Activated CD8-positive, alpha-beta memory T cell treated with anti-CD3 and anti-CD28 coated beads, Interleukin-2, amount 50 U/mL, for 48 hours (primary cell): ENCODE measurements at regions not wholly inside any gene's neighbourhood (a gene's known extent, or its start where the extent isn't known, plus 50 kb on each side); places are given as distances from the start of the nearest gene placed in this dataset.
"Not testable (repeated sequence)": the region's sequence is repeated elsewhere in the genome, so short reads cannot be mapped to it uniquely, and the experiment has no call there.

Experiments used
- DNase-seq: peaks from one replicate; pipeline ENCODE4 v3.0.0-alpha.2; 2020

- no peak for DNase-seq
Observed at GRCh38 chr11:116400081-116400480, 372.7 kb downstream of the BUD13 start.

- no peak for DNase-seq
Observed at GRCh38 chr11:116397602-116398084, 375.1 kb downstream of the BUD13 start.

GRCh38 chr11:116396331-116396730, 376.5 kb downstream of the BUD13 start:
- no peak for DNase-seq

- no peak for DNase-seq
Observed at GRCh38 chr11:116394022-116394421, 378.8 kb downstream of the BUD13 start.

GRCh38 chr11:116390963-116391362, 381.8 kb downstream of the BUD13 start:
- no peak for DNase-seq

DNA sequence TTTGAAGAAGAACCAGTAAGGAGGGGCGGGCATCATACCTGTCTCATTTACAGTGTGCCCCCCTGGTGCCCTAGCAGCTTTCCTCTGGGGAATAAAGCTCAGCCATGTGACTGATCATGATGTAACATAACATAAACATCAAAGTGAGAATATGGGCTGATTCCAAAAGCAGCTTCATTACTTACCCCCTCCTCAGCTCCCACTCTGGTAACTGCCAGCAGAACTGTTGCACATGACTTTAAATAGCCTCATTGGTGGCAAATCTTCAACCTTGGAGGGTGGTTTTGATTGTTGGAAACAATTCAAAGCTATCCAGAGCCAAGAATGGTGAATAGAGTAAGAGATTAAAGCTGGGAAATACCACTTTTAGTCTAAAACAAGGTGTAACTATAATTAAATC, 384.6 kb downstream of the BUD13 start:
- no peak for DNase-seq

- DNase-seq: no peak
Observed at GRCh38 chr11:116387641-116388040, 385.1 kb downstream of the BUD13 start.

- no peak for DNase-seq
Observed at GRCh38 chr11:116386118-116386699, 386.6 kb downstream of the BUD13 start.

DNA sequence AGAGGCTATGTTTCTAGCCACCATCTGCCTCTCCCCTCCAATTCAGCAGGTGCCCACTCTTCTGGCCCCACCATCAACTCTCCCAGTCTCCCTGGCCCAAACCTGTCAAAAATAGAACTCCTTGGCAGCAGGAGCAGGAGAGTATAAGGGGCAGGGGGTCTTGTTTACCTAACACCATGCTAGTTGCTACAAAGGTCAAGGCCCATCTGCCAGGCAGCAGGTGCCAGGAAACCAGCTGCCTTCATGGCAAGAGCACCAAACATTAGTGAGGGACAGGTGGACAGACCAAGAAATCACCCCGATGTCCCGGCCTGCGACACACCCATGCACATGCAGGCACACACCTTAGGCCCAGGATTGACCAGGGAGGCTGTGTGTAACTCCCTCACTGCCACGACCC, 387.9 kb downstream of the BUD13 start:
- no peak for DNase-seq

- no peak for DNase-seq
Observed at GRCh38 chr11:116384407-116384806, 388.4 kb downstream of the BUD13 start.

- no peak for DNase-seq
Observed at GRCh38 chr11:116379185-116379828, 393.5 kb downstream of the BUD13 start.

DNA sequence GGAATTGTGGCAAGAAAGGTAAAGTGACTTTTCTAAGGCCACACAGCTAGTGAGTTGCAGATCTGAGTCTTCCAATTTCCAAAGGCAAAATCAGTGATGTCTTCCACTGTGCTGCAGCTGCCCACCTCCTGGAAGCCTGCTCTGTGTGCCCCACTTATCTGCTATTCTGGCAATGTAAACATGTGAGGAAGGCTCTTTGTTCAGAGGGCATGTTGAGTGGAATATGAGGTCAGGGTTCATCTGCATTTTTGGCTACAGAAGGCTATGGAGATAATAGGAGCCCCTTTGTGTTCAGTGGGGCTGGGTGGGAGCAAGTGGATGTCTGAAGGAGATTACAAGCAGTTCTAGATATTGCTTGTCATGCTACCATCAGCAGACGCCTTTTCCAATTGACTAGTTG, 396.2 kb downstream of the BUD13 start:
- DNase-seq: no peak

GRCh38 chr11:116376054-116376453, 396.7 kb downstream of the BUD13 start:
- no peak for DNase-seq

DNA sequence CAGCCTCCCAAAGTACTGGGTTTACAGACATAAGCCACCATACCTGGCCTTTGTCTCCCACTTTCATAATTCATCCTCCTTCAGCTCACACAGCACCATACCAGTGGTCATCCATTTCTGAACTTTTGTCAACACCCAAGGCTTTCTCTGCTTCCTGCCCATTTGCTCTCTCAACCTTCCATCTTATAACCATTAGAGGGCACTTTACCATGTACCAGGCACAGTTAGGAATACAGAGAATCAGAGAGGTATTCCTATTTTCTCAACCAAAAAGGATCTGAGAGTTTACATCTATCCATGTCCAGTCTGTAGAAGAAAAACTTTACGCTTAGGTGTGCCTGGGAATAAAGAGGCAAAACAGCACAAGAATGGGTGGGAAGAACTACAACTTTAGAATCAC, 397.6 kb downstream of the BUD13 start:
- DNase-seq: no peak

DNA sequence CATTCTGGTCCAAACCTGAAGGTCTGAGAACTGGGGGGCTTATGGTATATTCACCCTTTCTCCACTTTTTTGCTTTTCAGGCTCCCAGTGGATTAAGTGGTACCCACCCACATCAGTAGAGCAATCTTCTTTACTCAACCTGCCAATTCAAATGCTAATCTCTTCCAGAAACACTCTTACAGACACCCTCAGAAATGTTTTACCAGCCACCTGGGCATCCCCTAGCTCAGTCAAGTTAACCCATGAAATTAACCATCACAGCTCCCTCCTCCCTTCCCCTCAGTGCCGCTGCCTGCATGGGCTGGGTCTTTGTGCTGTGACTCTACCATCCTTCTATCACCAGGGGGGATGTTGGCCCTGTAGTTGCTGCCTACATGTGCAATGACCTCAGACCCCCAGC, 398.7 kb downstream of the BUD13 start:
- DNase-seq: no peak

DNA sequence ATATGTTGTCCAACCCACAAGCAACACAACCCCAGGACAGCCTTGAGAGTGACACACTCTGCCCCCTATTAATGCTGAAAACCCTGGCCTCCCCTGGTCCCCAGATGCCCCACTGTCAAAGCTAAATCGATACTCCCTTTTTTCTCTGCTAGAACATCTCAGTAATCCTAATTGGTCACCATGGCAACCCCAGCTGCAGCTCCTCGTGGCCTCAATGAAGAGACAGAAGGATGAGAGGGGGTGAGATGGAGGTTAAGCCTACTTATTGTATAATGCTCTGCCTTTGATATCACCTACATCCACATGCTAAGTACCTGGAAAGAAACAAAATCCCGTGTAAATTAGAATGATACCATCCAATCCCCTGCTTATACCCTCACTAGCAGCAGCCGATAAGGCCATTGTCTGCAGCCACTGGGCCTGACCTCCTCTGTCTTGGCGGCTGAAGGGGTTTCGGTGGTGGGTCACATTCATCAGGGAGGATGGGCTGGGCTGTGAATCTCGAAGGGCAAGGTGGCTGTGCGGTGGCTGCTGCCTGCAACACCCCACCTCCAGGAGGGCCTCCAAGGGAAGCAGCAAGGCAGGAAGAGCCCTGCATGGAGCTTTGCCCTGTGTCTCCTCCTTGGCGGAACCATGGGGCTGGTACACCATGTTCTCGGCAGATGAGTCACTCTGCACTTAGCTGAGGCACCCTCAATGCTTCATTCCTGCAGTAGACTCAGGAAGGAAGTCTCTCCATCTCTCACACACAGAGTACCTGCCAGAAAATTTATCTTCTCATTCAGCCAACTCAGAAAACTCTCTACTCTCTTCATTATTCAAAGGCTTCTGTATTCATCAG, 399.5 kb downstream of the BUD13 start:
- DNase-seq: no peak

- DNase-seq: no peak
Observed at GRCh38 chr11:116371146-116371545, 401.6 kb downstream of the BUD13 start.

GRCh38 chr11:116368784-116369183, 404.0 kb downstream of the BUD13 start:
- no peak for DNase-seq

GRCh38 chr11:116366980-116367645, 405.7 kb downstream of the BUD13 start:
- DNase-seq: no peak

DNA sequence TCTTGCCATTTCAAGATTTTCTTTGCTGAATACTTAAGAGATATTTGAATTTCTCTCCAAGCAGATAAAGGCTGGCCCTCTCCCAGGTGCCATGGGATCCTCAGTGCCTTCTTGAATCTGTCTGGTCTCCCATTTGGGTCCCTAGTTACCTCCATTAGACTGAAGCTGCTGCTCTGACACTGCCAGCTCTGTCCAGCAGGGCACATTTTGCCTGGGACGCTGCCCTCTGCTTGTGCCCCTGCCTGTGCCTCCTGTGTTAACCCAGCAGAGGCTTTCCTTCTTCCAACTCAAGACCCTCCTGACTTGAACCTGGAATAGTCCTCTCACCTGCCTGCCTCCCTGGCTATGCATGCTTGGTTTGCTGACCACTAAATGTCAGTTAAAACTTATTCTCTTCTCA, 406.3 kb downstream of the BUD13 start:
- DNase-seq: no peak

- not testable (repeated sequence) for DNase-seq
Observed at GRCh38 chr11:116364925-116365324, 407.9 kb downstream of the BUD13 start.

DNA sequence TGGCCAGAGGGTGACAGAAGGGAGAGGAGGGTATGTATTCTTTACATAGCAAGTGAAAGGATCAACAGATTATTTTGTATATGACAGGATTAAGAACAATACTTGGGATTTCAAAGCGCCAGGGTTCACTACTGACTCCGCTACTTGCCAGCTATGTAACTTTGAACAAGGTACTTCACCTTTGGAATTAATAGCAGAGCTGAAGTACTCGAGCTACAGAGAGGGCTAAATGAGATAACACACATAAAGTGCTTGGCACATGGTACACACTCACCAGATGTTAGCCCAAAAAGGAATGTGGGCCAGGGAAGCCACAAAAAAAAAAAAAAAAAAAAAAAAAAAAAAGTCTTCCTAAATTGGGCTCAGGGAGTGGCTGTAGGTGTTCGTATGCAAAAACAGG, 408.4 kb downstream of the BUD13 start:
- no peak for DNase-seq

GRCh38 chr11:116360221-116360941, 412.4 kb downstream of the BUD13 start:
- no peak for DNase-seq
